SK-N-MC (cell line): ENCODE measurements at regions not wholly inside any gene's neighbourhood (a gene's known extent, or its start where the extent isn't known, plus 50 kb on each side); places are given as distances from the start of the nearest gene placed in this dataset.

Experiments
- EZH2 ChIP-seq: fragments of 200-600 bp; sonication (generic); IDR thresholded peaks from one replicate; pipeline ENCODE4 v1.6.1; 2017; ENCODE audit warnings: antibody characterized with exemption
- FOXP2 ChIP-seq: optimal IDR thresholded peaks from 2 replicates; pipeline ENCODE3; 2011; ENCODE audit warnings: mild to moderate bottlenecking, moderate library complexity; ENCODE audit not compliant: insufficient read depth; ENCODE audit errors: extremely low read length, control extremely low read depth
- POLR2AphosphoS5 ChIP-seq: IDR thresholded peaks from 2 replicates; pipeline ENCODE4 v1.6.1; 2012; ENCODE audit warnings: mild to moderate bottlenecking, low read depth, low read length, borderline replicate concordance

DNA sequence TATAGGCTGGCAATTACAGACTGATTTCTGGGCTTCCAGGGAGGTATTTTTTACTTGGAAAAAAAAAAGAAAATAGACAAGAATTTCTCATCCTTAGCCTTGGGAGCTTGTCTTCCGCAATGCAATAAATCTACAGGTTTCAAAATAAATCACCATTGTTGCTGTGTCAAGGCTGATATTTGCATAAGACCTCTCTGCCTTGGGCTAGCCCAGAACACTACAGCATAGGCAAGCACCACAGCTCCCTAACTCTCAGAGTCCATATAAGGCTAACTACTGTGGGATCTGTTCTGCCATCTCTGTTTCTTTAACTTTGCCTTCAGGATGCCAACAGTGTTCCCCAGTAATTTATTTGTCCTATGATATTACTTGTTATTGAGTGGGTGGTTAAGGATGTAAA lies 64.4 kb downstream of the ZWINT start:
- TF ChIP-seq POLR2AphosphoS5 (no peak), EZH2 (no peak), FOXP2 (no peak)
